Endodermal cell (in vitro differentiated cells): ENCODE measurements at regions not wholly inside any gene's neighbourhood (a gene's known extent, or its start where the extent isn't known, plus 50 kb on each side); places are given as distances from the start of the nearest gene placed in this dataset.

Experiments used
- DNase-seq: peaks from one replicate; pipeline ENCODE4 v3.0.0-alpha.2; 2017
- H3K27ac ChIP-seq: 2 replicates; pipeline ENCODE4 v1.5.1; 2013; ENCODE audit warnings: mild to moderate bottlenecking, low read depth, low read length, moderate library complexity
- H3K27me3 ChIP-seq: 2 replicates; pipeline ENCODE4 v1.6.1; 2013; ENCODE audit warnings: mild to moderate bottlenecking, low read length, moderate library complexity; ENCODE audit not compliant: insufficient read depth, control insufficient read depth, poor library complexity, severe bottlenecking
- H3K36me3 ChIP-seq: 2 replicates; pipeline ENCODE4 v1.7.0; 2013; ENCODE audit warnings: mild to moderate bottlenecking, low read length, moderate library complexity; ENCODE audit not compliant: control insufficient read depth, insufficient read depth
- H3K4me1 ChIP-seq: one replicate; pipeline ENCODE4 v1.7.0; 2013; ENCODE audit warnings: low read length; ENCODE audit not compliant: control insufficient read depth, insufficient read depth
- H3K4me3 ChIP-seq: 2 replicates; pipeline ENCODE4 v1.5.1; 2013; ENCODE audit warnings: mild to moderate bottlenecking, low read length, moderate library complexity
- H3K9ac ChIP-seq: 2 replicates; pipeline ENCODE4 v1.6.1; 2013; ENCODE audit warnings: mild to moderate bottlenecking, low read length, moderate library complexity; ENCODE audit not compliant: poor library complexity, severe bottlenecking; ENCODE audit errors: extremely low read depth
- H3K9me3 ChIP-seq: 2 replicates; pipeline ENCODE4 v1.6.1; 2013; ENCODE audit warnings: mild to moderate bottlenecking, low read length, moderate library complexity; ENCODE audit not compliant: control insufficient read depth
- H3K27ac Mint-ChIP-seq: 2 replicates; pipeline ENCODE4 v1.8.0; 2020; ENCODE audit warnings: mixed read lengths
- H3K27me3 Mint-ChIP-seq: 2 replicates; pipeline ENCODE4 v1.8.0; 2021; ENCODE audit warnings: mild to moderate bottlenecking, mixed read lengths; ENCODE audit not compliant: insufficient read depth
- H3K36me3 Mint-ChIP-seq: 2 replicates; pipeline ENCODE4 v1.8.0; 2020; ENCODE audit warnings: low read depth, mixed read lengths
- H3K4me1 Mint-ChIP-seq: 2 replicates; pipeline ENCODE4 v1.8.0; 2020; ENCODE audit warnings: mixed read lengths
- H3K4me3 Mint-ChIP-seq: 2 replicates; pipeline ENCODE4 v1.8.0; 2020; ENCODE audit warnings: mild to moderate bottlenecking, moderate library complexity, mixed read lengths
- H3K9me3 Mint-ChIP-seq: 2 replicates; pipeline ENCODE4 v1.8.0; 2020; ENCODE audit warnings: mild to moderate bottlenecking, mixed read lengths
- CTCF ChIP-seq: fragments of 200-600 bp; sonication (generic); conservative IDR thresholded peaks from 2 replicates; pipeline ENCODE4 v1.5.0; 2021; ENCODE audit warnings: antibody characterized with exemption, mild to moderate bottlenecking
- WGBS, 2 experiments: methylation state at CpG; one replicate each; pipeline versions ENCODE4 v1.1.5 to v1.1.7; 2013; ENCODE audit warnings: missing lambda C conversion rate in 2 of 2, mixed read lengths in 1 of 2; ENCODE audit not compliant: insufficient coverage in 1 of 2, insufficient read length in 1 of 2; 5-methylcytosine and 5-hydroxymethylcytosine counted together

- Mint-ChIP-seq H3K36me3 (no peaks in the 10 kb centered on the region), H3K4me1 (no peaks in the 10 kb centered on the region), H3K4me3 (no peak overlapping the region), H3K27me3 (no peaks in the 10 kb centered on the region), H3K27ac (no peak overlapping the region), H3K9me3 (peaks cover 5% of the 10 kb centered on the region)
- TF ChIP-seq CTCF, result no peak
- H3K4me1 ChIP-seq, result no peaks in the 10 kb centered on the region
- H3K9me3 ChIP-seq, result no peaks in the 10 kb centered on the region
- DNase-seq, result no peak
- H3K27ac ChIP-seq, result no peak overlapping the region
- no peak overlapping the region for H3K9ac ChIP-seq
- H3K36me3 ChIP-seq, result no peaks in the 10 kb centered on the region
- no peak overlapping the region for H3K4me3 ChIP-seq
- no peaks in the 10 kb centered on the region for H3K27me3 ChIP-seq
- WGBS, 2 experiments, result 85 to 92% methylated on average over 2 of the region's 2 CpGs
Observed at GRCh38 chr13:69040898-69041297, 1066.7 kb upstream of the ATXN8OS start.

GRCh38 chr13:69035771-69036170 is 1071.9 kb upstream of the ATXN8OS start:
- H3K4me1 ChIP-seq, result no peaks in the 10 kb centered on the region
- no peak overlapping the region for H3K9ac ChIP-seq
- no peak overlapping the region for H3K27ac ChIP-seq
- WGBS, 2 experiments, result 92 to 96% methylated on average over 2 to 3 of the region's 3 CpGs
- peaks cover 11% of the 10 kb centered on the region for H3K9me3 Mint-ChIP-seq
- H3K4me3 Mint-ChIP-seq, result no peak overlapping the region
- no peak for DNase-seq
- H3K4me1 Mint-ChIP-seq, result peaks cover 1% of the 10 kb centered on the region
- TF ChIP-seq CTCF, result no peak
- H3K4me3 ChIP-seq, result no peak overlapping the region
- no peaks in the 10 kb centered on the region for H3K36me3 ChIP-seq
- no peak overlapping the region for H3K27ac Mint-ChIP-seq
- no peaks in the 10 kb centered on the region for H3K36me3 Mint-ChIP-seq
- no peaks in the 10 kb centered on the region for H3K27me3 ChIP-seq
- H3K9me3 ChIP-seq, result no peaks in the 10 kb centered on the region
- H3K27me3 Mint-ChIP-seq, result no peaks in the 10 kb centered on the region

- Mint-ChIP-seq H3K27me3 (no peaks in the 10 kb centered on the region), H3K27ac (no peak overlapping the region)
- H3K9ac ChIP-seq, result no peak overlapping the region
Observed at GRCh38 chr13:69028936-69029335, 1078.7 kb upstream of the ATXN8OS start.

More at GRCh38 chr13:69028936-69029335, 1078.7 kb upstream of the ATXN8OS start:
- DNase-seq, result no peak
- TF ChIP-seq CTCF, result no peak
- Histone ChIP-seq H3K4me3 (no peak overlapping the region), H3K36me3 (no peaks in the 10 kb centered on the region), H3K9me3 (no peaks in the 10 kb centered on the region), H3K27ac (no peak overlapping the region), H3K27me3 (no peaks in the 10 kb centered on the region), H3K4me1 (no peaks in the 10 kb centered on the region)
- no peaks in the 10 kb centered on the region for H3K36me3 Mint-ChIP-seq
- H3K9me3 Mint-ChIP-seq, result peaks cover 6% of the 10 kb centered on the region
- peaks cover 4% of the 10 kb centered on the region for H3K4me1 Mint-ChIP-seq
- no peak overlapping the region for H3K4me3 Mint-ChIP-seq
